ENCODE measurements at regions not wholly inside any gene's neighbourhood (a gene's known extent, or its start where the extent isn't known, plus 50 kb on each side); places are given as distances from the start of the nearest gene placed in this dataset.

- TF ChIP-seq CTCF (IDR thresholded peaks at IDR 0.05), result no peak
- TF ChIP-seq POLR2A (IDR thresholded peaks at IDR 0.05), result no peak
- no peak overlapping the region for H3K27ac ChIP-seq
- H3K4me3 ChIP-seq, result no peak overlapping the region
- H3K27me3 ChIP-seq, result no peaks in the 10 kb centered on the region
- DNase-seq (no peak), ATAC-seq (no peak)
- H3K36me3 ChIP-seq, result no peaks in the 10 kb centered on the region
- WGBS (ENCODE audit: insufficient coverage, low coverage, low lambda C conversion rate, missing lambda C conversion rate), result 30% methylated on average over 2 of the region's 2 CpGs
- intact Hi-C loops (cut with DNase I), result no loop called here
- H3K4me1 ChIP-seq, result no peaks in the 10 kb centered on the region
- H3K9me3 ChIP-seq, result no peaks in the 10 kb centered on the region
Measured at GRCh38 chr3:861721-862120, 231.1 kb upstream of the CNTN6 start.

GRCh38 chr3:869269-869668 lies 223.6 kb upstream of the CNTN6 start:
- Histone ChIP-seq H3K36me3 (no peaks in the 10 kb centered on the region), H3K27ac (no peak overlapping the region), H3K4me1 (no peaks in the 10 kb centered on the region), H3K27me3 (no peaks in the 10 kb centered on the region), H3K4me3 (no peak overlapping the region), H3K9me3 (no peaks in the 10 kb centered on the region)
- WGBS (ENCODE audit: insufficient coverage, low coverage, low lambda C conversion rate, missing lambda C conversion rate), result 17% methylated on average over 1 of the region's 1 CpG
- TF ChIP-seq POLR2A (IDR thresholded peaks at IDR 0.05) (no peak), CTCF (IDR thresholded peaks at IDR 0.05) (no peak)
- intact Hi-C loops (cut with DNase I), result no loop called here
- no peak for DNase-seq
- ATAC-seq, result no peak

- ATAC-seq, result no peak
- 20% methylated on average over 2 of the region's 2 CpGs for WGBS (ENCODE audit: insufficient coverage, low coverage, low lambda C conversion rate, missing lambda C conversion rate)
- H3K4me1 ChIP-seq, result no peaks in the 10 kb centered on the region
- no peak for DNase-seq
- H3K27ac ChIP-seq, result no peak overlapping the region
- no peak overlapping the region for H3K4me3 ChIP-seq
- H3K27me3 ChIP-seq, result no peaks in the 10 kb centered on the region
- H3K9me3 ChIP-seq, result no peaks in the 10 kb centered on the region
- no peak for TF ChIP-seq CTCF (IDR thresholded peaks at IDR 0.05)
- no peak for TF ChIP-seq POLR2A (IDR thresholded peaks at IDR 0.05)
- intact Hi-C loops (cut with DNase I), result no loop called here
- H3K36me3 ChIP-seq, result no peaks in the 10 kb centered on the region
Measured at GRCh38 chr3:869734-870133, 223.1 kb upstream of the CNTN6 start.

GRCh38 chr3:871651-872050 lies 221.2 kb upstream of the CNTN6 start:
- DNase-seq (no peak), ATAC-seq (no peak)
- no peak for TF ChIP-seq POLR2A (IDR thresholded peaks at IDR 0.05)
- no peak for TF ChIP-seq CTCF (IDR thresholded peaks at IDR 0.05)
- Histone ChIP-seq H3K4me3 (no peak overlapping the region), H3K4me1 (no peaks in the 10 kb centered on the region), H3K9me3 (no peaks in the 10 kb centered on the region), H3K27ac (no peak overlapping the region), H3K36me3 (no peaks in the 10 kb centered on the region), H3K27me3 (no peaks in the 10 kb centered on the region)
- intact Hi-C loops (cut with DNase I), result no loop called here
- WGBS (ENCODE audit: insufficient coverage, low coverage, low lambda C conversion rate, missing lambda C conversion rate), result 50% methylated on average over 1 of the region's 1 CpG

GRCh38 chr3:877001-877400 lies 215.8 kb upstream of the CNTN6 start:
- 46% methylated on average over 1 of the region's 1 CpG for WGBS (ENCODE audit: insufficient coverage, low coverage, low lambda C conversion rate, missing lambda C conversion rate)
- Histone ChIP-seq H3K4me1 (no peaks in the 10 kb centered on the region), H3K4me3 (no peak overlapping the region), H3K9me3 (no peaks in the 10 kb centered on the region), H3K36me3 (no peaks in the 10 kb centered on the region), H3K27ac (no peak overlapping the region), H3K27me3 (no peaks in the 10 kb centered on the region)
- intact Hi-C loops (cut with DNase I), result no loop called here
- ATAC-seq, result no peak
- no peak for DNase-seq
- no peak for TF ChIP-seq CTCF (IDR thresholded peaks at IDR 0.05)
- no peak for TF ChIP-seq POLR2A (IDR thresholded peaks at IDR 0.05)

Data from right lobe of liver (tissue), 6 donors.